Anterior cingulate cortex (tissue), 58 donors: ENCODE measurements at regions not wholly inside any gene's neighbourhood (a gene's known extent, or its start where the extent isn't known, plus 50 kb on each side); places are given as distances from the start of the nearest gene placed in this dataset.
"Not testable (repeated sequence)": the region's sequence is repeated elsewhere in the genome, so short reads cannot be mapped to it uniquely, and the experiment has no call there.

Source experiments
- DNase-seq, 58 donors: peaks; one replicate each; lab custom pipeline; 2025; lab: John Stamatoyannopoulos, UW

GRCh38 chr7:142511801-142512200, 237.5 kb upstream of the PRSS1 start:
- DNase-seq: no peak

- no peak for DNase-seq
Measured at GRCh38 chr7:142511374-142511773, 237.9 kb upstream of the PRSS1 start.

- DNase-seq: not testable (repeated sequence)
Measured at GRCh38 chr7:142509235-142509634, 240.0 kb upstream of the PRSS1 start.

- DNase-seq: no peak
Measured at GRCh38 chr7:142508251-142508650, 241.0 kb upstream of the PRSS1 start.

- no peak for DNase-seq
Measured at GRCh38 chr7:142507799-142508198, 241.5 kb upstream of the PRSS1 start.

- DNase-seq: not testable (repeated sequence)
Measured at GRCh38 chr7:142507066-142507465, 242.2 kb upstream of the PRSS1 start.

GRCh38 chr7:142506601-142507000, 242.7 kb upstream of the PRSS1 start:
- no peak for DNase-seq

GRCh38 chr7:142503949-142504348, 245.3 kb upstream of the PRSS1 start:
- DNase-seq: not testable (repeated sequence)

- no peak for DNase-seq
Measured at GRCh38 chr7:142503036-142503435, 245.2 kb upstream of the PRSS58 start.

GRCh38 chr7:142501434-142501833, 243.6 kb upstream of the PRSS58 start:
- no peak for DNase-seq

GRCh38 chr7:142500366-142500765, 242.5 kb upstream of the PRSS58 start:
- DNase-seq: no peak

- no peak for DNase-seq
Measured at GRCh38 chr7:142499635-142500034, 241.8 kb upstream of the PRSS58 start.

GRCh38 chr7:142498364-142498763, 240.5 kb upstream of the PRSS58 start:
- DNase-seq: no peak

GRCh38 chr7:142496545-142496991, 238.7 kb upstream of the PRSS58 start:
- DNase-seq: peak in 8 of 58 donors; percentile 7 to 21 (median 16)

GRCh38 chr7:142495879-142496278, 238.0 kb upstream of the PRSS58 start:
- DNase-seq: not testable (repeated sequence)

- not testable (repeated sequence) for DNase-seq
Measured at GRCh38 chr7:142495301-142495700, 237.4 kb upstream of the PRSS58 start.

GRCh38 chr7:142494021-142494420, 236.2 kb upstream of the PRSS58 start:
- no peak for DNase-seq

GRCh38 chr7:142488842-142489241, 231.0 kb upstream of the PRSS58 start:
- no peak for DNase-seq

GRCh38 chr7:142488036-142488633, 230.3 kb upstream of the PRSS58 start:
- DNase-seq: no peak

- DNase-seq: not testable (repeated sequence)
Measured at GRCh38 chr7:142487565-142487964, 229.7 kb upstream of the PRSS58 start.

GRCh38 chr7:142487124-142487523, 229.3 kb upstream of the PRSS58 start:
- no peak for DNase-seq

GRCh38 chr7:142485617-142486226, 227.9 kb upstream of the PRSS58 start:
- peak in 2 of 58 donors; percentile 11 for DNase-seq
